GM13977 (cell line): ENCODE measurements at regions not wholly inside any gene's neighbourhood (a gene's known extent, or its start where the extent isn't known, plus 50 kb on each side); places are given as distances from the start of the nearest gene placed in this dataset.
"Not testable (repeated sequence)": the region's sequence is repeated elsewhere in the genome, so short reads cannot be mapped to it uniquely, and the experiment has no call there.

Experiments
- DNase-seq: peaks from one replicate; pipeline ENCODE4 v3.0.0; 2012; ENCODE audit warnings: low spot score
- CTCF ChIP-seq: IDR thresholded peaks from 2 replicates; pipeline ENCODE4 v1.5.1; 2012; ENCODE audit warnings: mild to moderate bottlenecking, control low read depth; ENCODE audit not compliant: insufficient read depth; ENCODE audit errors: extremely low read depth, missing control alignments
- in situ Hi-C: fragments of 300-500 bp; cut with MboI; formaldehyde crosslinking; loops from one replicate; pipeline ENCODE4 v1.12.0; 2022; ENCODE audit warnings: low sequenced_read_pairs, low pct_unique_long_range_greater_than_20kb, mixed read lengths, inconsistent platforms; ENCODE audit not compliant: unreplicated experiment

- in situ Hi-C loops, DNase-seq: not testable (repeated sequence)
- TF ChIP-seq CTCF = peak; percentile 19
Measured at GRCh38 chr2:111454404-111454803, 333.7 kb downstream of the BCL2L11 start.

GRCh38 chr2:111455016-111456015 lies 334.6 kb downstream of the BCL2L11 start:
- in situ Hi-C loops, DNase-seq: not testable (repeated sequence)

GRCh38 chr2:111457191-111457590 lies 336.5 kb downstream of the BCL2L11 start:
- in situ Hi-C loops = not testable (repeated sequence)

GRCh38 chr2:111460901-111461300 lies 340.2 kb downstream of the BCL2L11 start:
- DNase-seq, in situ Hi-C loops: not testable (repeated sequence)

More at GRCh38 chr2:111457191-111457590, 336.5 kb downstream of the BCL2L11 start:
- not testable (repeated sequence) for DNase-seq

- DNase-seq, in situ Hi-C loops: not testable (repeated sequence)
Measured at GRCh38 chr2:111461831-111462230, 341.1 kb downstream of the BCL2L11 start.

- in situ Hi-C loops, DNase-seq: not testable (repeated sequence)
Measured at GRCh38 chr2:111462572-111462971, 341.9 kb downstream of the BCL2L11 start.

- in situ Hi-C loops, DNase-seq: not testable (repeated sequence)
Measured at GRCh38 chr2:111463238-111463848, 342.6 kb downstream of the BCL2L11 start.

- in situ Hi-C loops, DNase-seq: not testable (repeated sequence)
Measured at GRCh38 chr2:111463956-111464355, 343.2 kb downstream of the BCL2L11 start.

GRCh38 chr2:111464367-111464766 lies 343.7 kb downstream of the BCL2L11 start:
- DNase-seq, in situ Hi-C loops: not testable (repeated sequence)

GRCh38 chr2:111465521-111465920 lies 344.8 kb downstream of the BCL2L11 start:
- DNase-seq, in situ Hi-C loops: not testable (repeated sequence)

- DNase-seq, in situ Hi-C loops: not testable (repeated sequence)
Measured at GRCh38 chr2:111466744-111467143, 346.0 kb downstream of the BCL2L11 start.

- DNase-seq, in situ Hi-C loops: not testable (repeated sequence)
Measured at GRCh38 chr2:111470924-111471323, 350.2 kb downstream of the BCL2L11 start.

- in situ Hi-C loops, DNase-seq: not testable (repeated sequence)
Measured at GRCh38 chr2:111471791-111472530, 351.2 kb downstream of the BCL2L11 start.

GRCh38 chr2:111472844-111473403 lies 352.2 kb downstream of the BCL2L11 start:
- DNase-seq, in situ Hi-C loops: not testable (repeated sequence)

GRCh38 chr2:111473522-111473921 lies 352.8 kb downstream of the BCL2L11 start:
- in situ Hi-C loops, DNase-seq: not testable (repeated sequence)

GRCh38 chr2:111474198-111474705 lies 353.5 kb downstream of the BCL2L11 start:
- in situ Hi-C loops, DNase-seq: not testable (repeated sequence)
